Mucosa of descending colon (tissue), 3 donors: ENCODE measurements at regions not wholly inside any gene's neighbourhood (a gene's known extent, or its start where the extent isn't known, plus 50 kb on each side); places are given as distances from the start of the nearest gene placed in this dataset.

Source experiments
- ATAC-seq: fragments of 200-7000 bp; cut with Tn5 transposase; one replicate; pipeline ENCODE4 v1.9.1; 2020; ENCODE audit warnings: mild to moderate bottlenecking, moderate library complexity
- DNase-seq, 3 donors: peaks; one replicate each; pipeline ENCODE4 v3.0.0-alpha.2; 2020
- H3K36me3 ChIP-seq: fragments of 200-600 bp; one replicate; pipeline ENCODE4 v1.8.0; 2021; ENCODE audit warnings: low read depth, mild to moderate bottlenecking
- H3K4me1 ChIP-seq: fragments of 200-600 bp; one replicate; pipeline ENCODE4 v1.8.0; 2021; ENCODE audit warnings: low read depth, mild to moderate bottlenecking
- H3K4me3 ChIP-seq: fragments of 200-600 bp; one replicate; pipeline ENCODE4 v1.8.0; 2021; ENCODE audit warnings: mild to moderate bottlenecking
- H3K9me3 ChIP-seq: fragments of 200-600 bp; one replicate; pipeline ENCODE4 v1.8.0; 2021; ENCODE audit warnings: mild to moderate bottlenecking
- intact Hi-C, 2 donors: fragments of 100-400 bp; cut with DNase I in 1 of 2; cut with micrococcal nuclease in 1 of 2; formaldehyde crosslinking; loops; one replicate each; pipeline versions ENCODE4 v1.11.0 to v1.11.1; 2022; cut with DNase I, micrococcal nuclease
- TF ChIP-seq, protein P1 (sequence below): fragments of 200-600 bp; IDR thresholded peaks from one replicate; pipeline ENCODE4 v1.8.0; 2022; ENCODE audit warnings: antibody characterized with exemption, mild to moderate bottlenecking
- donor health status: DM: no; HTN: no; CAD: no; lungs with moderate emphysema.
- donor health status: DM: no; HTN: no; CAD: no.
- donor health status: DM: no; HTN: yes; CAD: no.

DNA sequence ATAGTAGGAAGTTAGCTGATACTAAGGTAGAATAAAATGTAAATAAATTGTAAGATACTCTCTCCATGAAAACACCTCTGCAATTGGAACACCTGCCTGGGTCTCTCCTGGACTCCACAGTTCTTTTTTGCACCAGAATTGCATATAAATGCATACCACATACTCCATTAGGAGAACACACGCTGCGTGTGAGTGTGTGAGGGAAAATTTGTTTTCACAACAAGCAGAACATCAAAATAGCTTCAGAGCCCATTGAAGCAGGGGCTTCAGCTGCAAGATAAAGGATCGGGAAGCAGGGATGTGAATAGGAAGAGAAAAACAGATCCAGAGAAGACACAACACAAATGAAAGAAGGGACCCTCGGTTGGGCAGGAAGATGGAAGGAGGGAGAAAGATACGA is 389.8 kb upstream of the BRINP1 start:
- ATAC-seq (no peak), DNase-seq (no peak)
- Histone ChIP-seq H3K9me3 (no peaks in the 10 kb centered on the region), H3K36me3 (no peaks in the 10 kb centered on the region), H3K4me1 (no peaks in the 10 kb centered on the region), H3K4me3 (no peak overlapping the region)
- TF ChIP-seq, protein P1, sequence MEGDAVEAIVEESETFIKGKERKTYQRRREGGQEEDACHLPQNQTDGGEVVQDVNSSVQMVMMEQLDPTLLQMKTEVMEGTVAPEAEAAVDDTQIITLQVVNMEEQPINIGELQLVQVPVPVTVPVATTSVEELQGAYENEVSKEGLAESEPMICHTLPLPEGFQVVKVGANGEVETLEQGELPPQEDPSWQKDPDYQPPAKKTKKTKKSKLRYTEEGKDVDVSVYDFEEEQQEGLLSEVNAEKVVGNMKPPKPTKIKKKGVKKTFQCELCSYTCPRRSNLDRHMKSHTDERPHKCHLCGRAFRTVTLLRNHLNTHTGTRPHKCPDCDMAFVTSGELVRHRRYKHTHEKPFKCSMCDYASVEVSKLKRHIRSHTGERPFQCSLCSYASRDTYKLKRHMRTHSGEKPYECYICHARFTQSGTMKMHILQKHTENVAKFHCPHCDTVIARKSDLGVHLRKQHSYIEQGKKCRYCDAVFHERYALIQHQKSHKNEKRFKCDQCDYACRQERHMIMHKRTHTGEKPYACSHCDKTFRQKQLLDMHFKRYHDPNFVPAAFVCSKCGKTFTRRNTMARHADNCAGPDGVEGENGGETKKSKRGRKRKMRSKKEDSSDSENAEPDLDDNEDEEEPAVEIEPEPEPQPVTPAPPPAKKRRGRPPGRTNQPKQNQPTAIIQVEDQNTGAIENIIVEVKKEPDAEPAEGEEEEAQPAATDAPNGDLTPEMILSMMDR, result no peak
- intact Hi-C loops, result no loop called here

DNA sequence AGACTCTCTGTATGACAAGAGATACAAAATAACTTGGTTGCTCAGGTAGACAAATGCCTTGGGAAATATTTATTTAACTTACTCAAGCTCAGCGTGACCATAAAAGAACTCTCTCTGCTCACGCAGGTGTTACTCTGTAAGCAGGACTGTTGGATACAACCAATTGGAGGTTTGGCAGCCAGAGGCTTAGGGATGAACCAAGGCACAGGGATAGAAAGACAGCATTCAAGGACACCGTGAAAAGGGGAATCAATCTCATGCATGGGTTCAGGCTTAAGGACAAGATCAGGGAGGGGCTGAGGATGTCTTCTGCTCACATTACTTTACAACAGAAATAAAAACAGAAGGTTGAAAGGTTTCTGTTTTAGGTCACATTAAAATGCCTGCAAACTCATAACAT is 389.0 kb upstream of the BRINP1 start:
- TF ChIP-seq, protein P1, result no peak
- intact Hi-C loops, result no loop called here
- H3K9me3 ChIP-seq, result no peaks in the 10 kb centered on the region
- DNase-seq (no peak), ATAC-seq (no peak)
- no peaks in the 10 kb centered on the region for H3K36me3 ChIP-seq
- no peaks in the 10 kb centered on the region for H3K4me1 ChIP-seq
- no peak overlapping the region for H3K4me3 ChIP-seq

DNA sequence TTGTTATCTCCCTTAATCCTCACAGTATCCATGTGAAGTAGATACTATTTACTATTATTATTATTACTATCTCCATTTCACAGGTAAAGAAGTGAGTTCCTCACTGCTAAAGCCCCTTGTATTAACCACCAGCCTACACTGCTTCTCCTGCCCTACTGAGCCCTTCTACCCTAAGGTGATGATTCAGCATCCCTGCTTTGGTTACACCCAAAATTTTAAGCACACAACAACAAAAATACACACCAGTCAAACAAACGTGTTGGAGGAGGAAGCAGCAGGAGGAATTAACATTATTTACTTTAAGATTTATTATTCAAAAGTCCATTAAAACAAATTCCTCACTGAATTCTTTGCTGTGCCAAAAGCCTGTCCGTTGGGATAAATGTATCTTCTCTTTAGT is 370.2 kb upstream of the BRINP1 start:
- H3K36me3 ChIP-seq, result no peaks in the 10 kb centered on the region
- no peaks in the 10 kb centered on the region for H3K4me1 ChIP-seq
- TF ChIP-seq, protein P1, result no peak
- H3K4me3 ChIP-seq, result no peak overlapping the region
- no peaks in the 10 kb centered on the region for H3K9me3 ChIP-seq
- DNase-seq (no peak), ATAC-seq (no peak)
- intact Hi-C loops, result no loop called here

DNA sequence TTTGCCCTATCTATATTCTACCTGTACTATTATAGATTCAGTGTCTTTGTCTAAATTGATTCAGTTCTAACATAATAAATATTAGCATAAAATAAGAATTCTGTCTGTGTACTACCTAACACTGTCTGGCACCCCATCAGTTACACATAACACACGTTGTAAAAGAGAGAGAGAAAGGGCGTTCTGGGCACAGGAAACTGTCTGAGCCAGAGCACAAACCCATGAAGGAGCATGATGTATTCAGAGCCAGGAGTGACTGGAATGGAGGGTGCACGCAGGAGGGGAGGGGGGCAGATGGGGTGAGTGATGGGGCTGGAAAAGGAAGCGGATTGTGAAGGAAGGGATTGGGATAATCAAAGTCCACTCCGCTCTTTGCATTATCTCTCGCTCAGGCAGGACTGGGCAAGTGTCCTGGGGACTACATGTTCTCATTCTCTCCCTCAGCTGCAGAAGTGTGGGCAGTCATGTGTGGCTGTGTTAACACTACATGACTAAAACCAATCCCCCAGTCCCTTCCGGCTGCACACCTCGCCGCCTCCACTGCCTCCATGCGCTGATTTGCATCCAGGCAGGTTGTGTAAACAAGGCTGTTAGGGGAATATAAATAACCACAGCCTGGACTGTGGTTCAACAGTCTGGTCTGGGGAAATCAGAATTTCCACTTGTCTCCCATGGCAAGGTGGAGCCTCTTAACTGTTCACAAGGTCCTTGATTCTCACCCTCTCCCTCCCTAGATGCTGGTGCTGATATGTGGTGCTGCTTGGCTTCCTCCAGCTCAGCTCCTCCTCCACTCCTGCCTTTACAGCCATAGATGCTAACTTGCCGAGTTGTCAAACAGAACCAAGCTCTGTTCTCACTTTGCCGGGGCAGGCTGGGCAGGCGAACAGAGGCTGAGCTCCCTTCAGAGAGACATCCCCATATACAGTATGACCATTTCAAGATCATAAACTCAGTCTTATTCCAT is 367.5 kb upstream of the BRINP1 start:
- ATAC-seq (peak; percentile 51), DNase-seq (peak in 1 of 3 donors; percentile 41)
- no peaks in the 10 kb centered on the region for H3K36me3 ChIP-seq
- TF ChIP-seq, protein P1, result no peak
- H3K4me1 ChIP-seq, result no peaks in the 10 kb centered on the region
- intact Hi-C loops, result no loop called here
- no peak overlapping the region for H3K4me3 ChIP-seq
- peaks cover 2% of the 10 kb centered on the region for H3K9me3 ChIP-seq

DNA sequence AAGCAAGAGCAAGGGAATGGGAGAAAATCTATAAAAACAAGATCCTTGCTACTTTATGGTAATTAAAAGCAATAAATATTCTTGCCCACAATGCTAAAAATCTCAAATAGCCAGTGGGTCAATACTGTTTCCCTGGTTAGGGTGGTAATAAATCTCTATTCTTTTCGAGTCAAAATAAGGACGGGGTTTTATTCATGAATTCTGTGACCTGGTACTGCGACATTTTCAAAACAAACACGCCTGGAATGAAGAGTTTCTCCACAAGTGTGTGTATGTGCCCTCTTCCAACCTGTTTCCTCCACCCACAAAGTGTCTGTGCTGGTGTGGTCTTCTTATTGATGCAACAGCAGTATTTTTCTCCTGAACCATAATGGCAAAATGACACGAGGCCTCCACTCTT is 358.8 kb upstream of the BRINP1 start:
- ATAC-seq (no peak), DNase-seq (no peak)
- Histone ChIP-seq H3K9me3 (no peaks in the 10 kb centered on the region), H3K36me3 (no peaks in the 10 kb centered on the region), H3K4me1 (no peaks in the 10 kb centered on the region), H3K4me3 (no peak overlapping the region)
- intact Hi-C loops, result no loop called here
- TF ChIP-seq, protein P1, result no peak
